PC-9 (cell line): ENCODE measurements at regions not wholly inside any gene's neighbourhood (a gene's known extent, or its start where the extent isn't known, plus 50 kb on each side); places are given as distances from the start of the nearest gene placed in this dataset.

ENCODE experiments used
- BruUV-seq: library from RNA; stranded (reverse); fragments of 400-500 nt; replicated peaks from 2 replicates; lab custom pipeline; 2021; lab: Mats Ljungman, UMichigan
- CTCF ChIA-PET: fragments of 300-600 bp; sonication (Branson Sonifier 250); formaldehyde crosslinking; loops from one replicate; lab custom pipeline; 2022; ENCODE audit warnings: antibody characterized with exemption; lab: Charles Lee
- POLR2A ChIA-PET: fragments of 300-600 bp; sonication (Branson Sonifier 250); formaldehyde crosslinking; loops from one replicate; lab custom pipeline; 2022; ENCODE audit warnings: antibody characterized with exemption; ENCODE audit not compliant: unreplicated experiment; lab: Charles Lee
- DNase-seq, 2 experiments: peaks; one replicate each; pipeline versions ENCODE4 v3.0.0 to v3.0.0-alpha.2; 2015 to 2022; ENCODE audit warnings: mixed read lengths in 1 of 2
- H2AFZ ChIP-seq: fragments of 200-600 bp; sonication (generic); 2 replicates; pipeline ENCODE4 v1.8.1; 2017; ENCODE audit warnings: antibody characterized with exemption
- H3F3A ChIP-seq: fragments of 200-600 bp; sonication (generic); 2 replicates; pipeline ENCODE4 v1.8.1; 2017; ENCODE audit warnings: antibody characterized with exemption, mild to moderate bottlenecking, low read depth; ENCODE audit not compliant: insufficient read depth
- H3K27ac ChIP-seq: fragments of 200-600 bp; sonication (generic); 2 replicates; pipeline ENCODE4 v1.6.1; 2016; ENCODE audit warnings: mixed run types
- H3K27me3 ChIP-seq: fragments of 200-600 bp; sonication (generic); 2 replicates; pipeline ENCODE4 v1.6.1; 2016; ENCODE audit warnings: low read depth, mixed run types; ENCODE audit not compliant: insufficient read depth
- H3K36me3 ChIP-seq: fragments of 200-600 bp; sonication (generic); 2 replicates; pipeline ENCODE4 v1.6.1; 2016; ENCODE audit warnings: low read depth, mixed run types
- H3K4me1 ChIP-seq: fragments of 200-600 bp; sonication (generic); replicated peaks from 2 replicates; pipeline ENCODE4 v1.6.1; 2016; ENCODE audit warnings: mixed run types; ENCODE audit not compliant: insufficient read depth
- H3K4me2 ChIP-seq: fragments of 200-600 bp; sonication (generic); 2 replicates; pipeline ENCODE4 v1.6.1; 2017; ENCODE audit warnings: mixed run types
- H3K4me3 ChIP-seq: fragments of 200-600 bp; sonication (generic); 2 replicates; pipeline ENCODE4 v1.6.1; 2016; ENCODE audit warnings: mixed run types
- H3K79me2 ChIP-seq: fragments of 200-600 bp; sonication (generic); 2 replicates; pipeline ENCODE4 v1.6.1; 2017; ENCODE audit warnings: low read depth, mixed run types
- H3K9me2 ChIP-seq: fragments of 200-600 bp; sonication (generic); 2 replicates; pipeline ENCODE4 v1.8.1; 2017; ENCODE audit warnings: mild to moderate bottlenecking; ENCODE audit not compliant: insufficient read depth
- H3K9me3 ChIP-seq: fragments of 200-600 bp; sonication (generic); 2 replicates; pipeline ENCODE4 v1.8.1; 2016; ENCODE audit warnings: low read depth; ENCODE audit not compliant: insufficient read depth
- H4K20me1 ChIP-seq: fragments of 200-600 bp; sonication (generic); 2 replicates; pipeline ENCODE4 v1.8.1; 2017; ENCODE audit not compliant: insufficient read depth
- CTCF ChIP-seq: fragments of 200-600 bp; sonication (generic); conservative IDR thresholded peaks from 2 replicates; pipeline ENCODE4 v1.6.1; 2017; ENCODE audit warnings: mixed run types, antibody characterized with exemption, mild to moderate bottlenecking, moderate library complexity
- EZH2 ChIP-seq: fragments of 200-600 bp; sonication (generic); IDR thresholded peaks from 2 replicates; pipeline ENCODE4 v1.8.0; 2017; ENCODE audit warnings: antibody characterized with exemption, low read depth
- intact Hi-C: fragments of 100-400 bp; cut with micrococcal nuclease; formaldehyde crosslinking; loops from one replicate; pipeline ENCODE4 v1.10.0; 2022; ENCODE audit not compliant: unreplicated experiment

DNA sequence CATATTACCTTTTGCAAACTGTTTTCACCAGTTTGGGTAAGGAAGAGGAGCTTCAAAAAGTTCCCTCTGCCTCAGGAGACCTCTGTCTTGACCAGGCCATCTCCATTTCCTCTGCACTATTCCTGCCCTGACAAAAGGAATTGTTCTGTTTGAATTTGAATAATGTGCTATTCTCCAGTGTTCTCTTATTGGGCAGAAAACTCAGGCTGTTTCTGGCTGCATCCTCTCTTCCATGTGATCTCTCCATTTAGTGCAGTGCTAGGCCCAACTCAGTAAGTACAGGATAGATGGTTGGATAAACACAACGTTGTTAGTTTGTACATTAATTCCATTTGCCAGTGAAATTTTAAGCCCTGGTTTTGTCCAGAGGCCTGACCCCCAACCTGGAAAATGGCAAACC is 102.2 kb upstream of the CELF4 start:
- ChIA-PET POLR2A (no interaction called here), CTCF (no interaction called here)
- Histone ChIP-seq H3K27ac (no peak overlapping the region), H4K20me1 (no peaks in the 10 kb centered on the region), H3K4me1 (no peaks in the 10 kb centered on the region), H3K9me3 (no peaks in the 10 kb centered on the region), H3K4me3 (no peak overlapping the region), H3F3A (no peaks in the 10 kb centered on the region), H3K9me2 (no peaks in the 10 kb centered on the region), H2AFZ (no peak overlapping the region), H3K27me3 (no peaks in the 10 kb centered on the region), H3K36me3 (no peaks in the 10 kb centered on the region), H3K4me2 (no peak overlapping the region), H3K79me2 (no peaks in the 10 kb centered on the region)
- intact Hi-C loops = no loop called here
- no TSS peak for BruUV-seq
- no peak for DNase-seq
- no peak for TF ChIP-seq EZH2
- TF ChIP-seq CTCF = no peak

DNA sequence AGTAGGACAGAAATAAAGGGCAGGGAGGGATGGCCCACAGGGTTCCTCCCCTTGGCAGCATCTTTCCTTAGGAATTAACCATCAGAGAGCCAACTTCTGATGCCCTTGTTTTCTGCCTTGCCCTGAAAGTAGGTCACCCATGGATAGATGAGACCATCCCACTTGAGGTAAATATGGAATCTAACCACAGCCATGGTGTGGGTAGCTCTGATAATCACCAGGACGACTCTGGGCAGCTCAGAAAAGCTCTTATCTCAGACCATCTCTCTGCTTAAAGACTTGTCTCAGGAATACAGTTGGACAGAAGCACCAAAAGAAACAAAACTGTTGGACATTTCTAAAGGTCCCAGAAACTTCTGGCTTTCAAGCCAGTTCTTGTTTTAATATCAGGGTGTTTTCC is 101.4 kb upstream of the CELF4 start:
- H3K9me3 ChIP-seq = no peaks in the 10 kb centered on the region
- H3K79me2 ChIP-seq = no peaks in the 10 kb centered on the region
- H2AFZ ChIP-seq = no peak overlapping the region
- ChIA-PET POLR2A (no interaction called here), CTCF (no interaction called here)
- no peak overlapping the region for H3K27ac ChIP-seq
- H3K4me2 ChIP-seq = no peak overlapping the region
- no peaks in the 10 kb centered on the region for H3F3A ChIP-seq
- no TSS peak for BruUV-seq
- TF ChIP-seq EZH2 = no peak
- TF ChIP-seq CTCF = no peak
- H3K4me3 ChIP-seq = no peak overlapping the region
- H4K20me1 ChIP-seq = no peaks in the 10 kb centered on the region
- no peaks in the 10 kb centered on the region for H3K27me3 ChIP-seq
- no peaks in the 10 kb centered on the region for H3K4me1 ChIP-seq
- no peaks in the 10 kb centered on the region for H3K9me2 ChIP-seq
- H3K36me3 ChIP-seq = no peaks in the 10 kb centered on the region
- no peak for DNase-seq
- intact Hi-C loops = no loop called here

GRCh38 chr18:37666451-37666850 is 100.9 kb upstream of the CELF4 start:
- H3K27ac ChIP-seq = no peak overlapping the region
- no peaks in the 10 kb centered on the region for H3K4me1 ChIP-seq
- H3F3A ChIP-seq = no peaks in the 10 kb centered on the region
- CTCF ChIA-PET = no interaction called here
- no peaks in the 10 kb centered on the region for H3K36me3 ChIP-seq
- H3K4me3 ChIP-seq = no peak overlapping the region
- no peaks in the 10 kb centered on the region for H3K79me2 ChIP-seq
- H3K9me3 ChIP-seq = no peaks in the 10 kb centered on the region
- POLR2A ChIA-PET = no interaction called here
- no peak overlapping the region for H3K4me2 ChIP-seq
- H3K9me2 ChIP-seq = no peaks in the 10 kb centered on the region
- BruUV-seq = no TSS peak
- no peak for DNase-seq
- no peaks in the 10 kb centered on the region for H3K27me3 ChIP-seq
- no peak overlapping the region for H2AFZ ChIP-seq
- H4K20me1 ChIP-seq = no peaks in the 10 kb centered on the region
- intact Hi-C loops = no loop called here
- TF ChIP-seq CTCF (no peak), EZH2 (no peak)
